ENCODE measurements at regions not wholly inside any gene's neighbourhood (a gene's known extent, or its start where the extent isn't known, plus 50 kb on each side); places are given as distances from the start of the nearest gene placed in this dataset.

- Mint-ChIP-seq H3K9me3 (no peaks in the 10 kb centered on the region), H3K4me3 (no peak overlapping the region), H3K36me3 (ENCODE audit: low read depth) (no peaks in the 10 kb centered on the region), H3K27me3 (peaks cover 19% of the 10 kb centered on the region), H3K4me1 (ENCODE audit: low read depth) (peaks cover 5% of the 10 kb centered on the region), H3K27ac (no peak overlapping the region)
- CTCF ChIA-PET, result no interaction called here
- no peak for TF ChIP-seq CTCF (IDR thresholded peaks at IDR 0.05)
- POLR2A ChIA-PET, result no interaction called here
- ATAC-seq, result no peak
- DNase-seq, result no peak
- intact Hi-C loops (cut with micrococcal nuclease), result no loop called here
Observed at GRCh38 chr11:122439866-122440810, 215.4 kb upstream of the UBASH3B start.

GRCh38 chr11:122436188-122436555, 219.3 kb upstream of the UBASH3B start:
- no peak overlapping the region for H3K4me3 Mint-ChIP-seq
- no peak for ATAC-seq
- peaks cover 18% of the 10 kb centered on the region for H3K27me3 Mint-ChIP-seq
- H3K36me3 Mint-ChIP-seq (ENCODE audit: low read depth), result no peaks in the 10 kb centered on the region
- peaks cover 5% of the 10 kb centered on the region for H3K4me1 Mint-ChIP-seq (ENCODE audit: low read depth)
- DNase-seq, result no peak
- no peak overlapping the region for H3K27ac Mint-ChIP-seq
- ChIA-PET POLR2A (no interaction called here), CTCF (no interaction called here)
- no peaks in the 10 kb centered on the region for H3K9me3 Mint-ChIP-seq
- no peak for TF ChIP-seq CTCF (IDR thresholded peaks at IDR 0.05)
- intact Hi-C loops (cut with micrococcal nuclease), result no loop called here

GRCh38 chr11:122435540-122436187, 219.9 kb upstream of the UBASH3B start:
- POLR2A ChIA-PET, result no interaction called here
- no peak for TF ChIP-seq CTCF (IDR thresholded peaks at IDR 0.05)
- Mint-ChIP-seq H3K27me3 (peaks cover 16% of the 10 kb centered on the region), H3K27ac (no peak overlapping the region), H3K9me3 (no peaks in the 10 kb centered on the region), H3K36me3 (ENCODE audit: low read depth) (no peaks in the 10 kb centered on the region), H3K4me1 (ENCODE audit: low read depth) (peaks cover 3% of the 10 kb centered on the region), H3K4me3 (no peak overlapping the region)
- DNase-seq (no peak), ATAC-seq (no peak)
- CTCF ChIA-PET, result no interaction called here
- intact Hi-C loops (cut with micrococcal nuclease), result no loop called here

GRCh38 chr11:122434786-122435185, 220.7 kb upstream of the UBASH3B start:
- intact Hi-C loops (cut with micrococcal nuclease), result no loop called here
- ChIA-PET POLR2A (no interaction called here), CTCF (no interaction called here)
- H3K36me3 Mint-ChIP-seq (ENCODE audit: low read depth), result no peaks in the 10 kb centered on the region
- DNase-seq (no peak), ATAC-seq (no peak)
- no peaks in the 10 kb centered on the region for H3K9me3 Mint-ChIP-seq
- no peak for TF ChIP-seq CTCF (IDR thresholded peaks at IDR 0.05)
- H3K27ac Mint-ChIP-seq, result no peak overlapping the region
- no peak overlapping the region for H3K4me3 Mint-ChIP-seq
- H3K4me1 Mint-ChIP-seq (ENCODE audit: low read depth), result no peaks in the 10 kb centered on the region
- H3K27me3 Mint-ChIP-seq, result peaks cover 8% of the 10 kb centered on the region

GRCh38 chr11:122430490-122430889, 225.0 kb upstream of the UBASH3B start:
- Mint-ChIP-seq H3K4me3 (no peak overlapping the region), H3K9me3 (no peaks in the 10 kb centered on the region), H3K4me1 (ENCODE audit: low read depth) (no peaks in the 10 kb centered on the region), H3K36me3 (ENCODE audit: low read depth) (no peaks in the 10 kb centered on the region), H3K27ac (no peak overlapping the region), H3K27me3 (peaks cover 3% of the 10 kb centered on the region)
- intact Hi-C loops (cut with micrococcal nuclease), result no loop called here
- DNase-seq (no peak), ATAC-seq (no peak)
- ChIA-PET POLR2A (no interaction called here), CTCF (no interaction called here)
- TF ChIP-seq CTCF (IDR thresholded peaks at IDR 0.05), result no peak

All from activated CD8-positive, alpha-beta T cell treated with anti-CD3 and anti-CD28 coated beads for 36 hours (primary cell).